Keratinocyte (primary cell): ENCODE measurements at regions not wholly inside any gene's neighbourhood (a gene's known extent, or its start where the extent isn't known, plus 50 kb on each side); places are given as distances from the start of the nearest gene placed in this dataset.

Experiments used
- DNase-seq: peaks from one replicate; pipeline ENCODE4 v3.0.0-alpha.2; 2011; ENCODE audit warnings: low read depth, missing footprints, low spot score
- FAIRE-seq: peaks from 2 replicates; lab custom pipeline; 2011; peaks lifted over from hg19 to GRCh38; lab: Jason Lieb, UNC
- H2AFZ ChIP-seq: 2 replicates; pipeline ENCODE4 v1.6.0; 2012; ENCODE audit warnings: low read length, control low read depth, inconsistent platforms; ENCODE audit not compliant: control insufficient read depth
- H3K27ac ChIP-seq: 2 replicates; pipeline ENCODE4 v1.5.1; 2011; ENCODE audit warnings: low read length; ENCODE audit not compliant: control insufficient read depth, insufficient read depth
- H3K27me3 ChIP-seq: 3 replicates; pipeline ENCODE4 v1.6.0; 2011; ENCODE audit warnings: low read length; ENCODE audit not compliant: control insufficient read depth, insufficient read depth; ENCODE audit errors: extremely low read depth
- H3K36me3 ChIP-seq, 2 experiments: 2 replicates in 1 of 2; 3 replicates in 1 of 2; pipeline ENCODE4 v1.5.1; 2011; ENCODE audit warnings: low read length in 2 of 2, mild to moderate bottlenecking in 1 of 2; ENCODE audit not compliant: control insufficient read depth in 2 of 2, insufficient read depth in 2 of 2; ENCODE audit errors: extremely low read depth in 1 of 2
- H3K4me1 ChIP-seq: 3 replicates; pipeline ENCODE4 v1.5.1; 2011; ENCODE audit warnings: low read length; ENCODE audit not compliant: control insufficient read depth, insufficient read depth; ENCODE audit errors: extremely low read depth
- H3K4me2 ChIP-seq: 3 replicates; pipeline ENCODE4 v1.6.0; 2011; ENCODE audit warnings: low read depth, low read length; ENCODE audit not compliant: control insufficient read depth, insufficient read depth; ENCODE audit errors: extremely low read depth
- H3K4me3 ChIP-seq, 3 experiments: fragments of 200-600 bp in 1 of 3; sonication (generic) in 1 of 3; 2 replicates in 2 of 3; 3 replicates in 1 of 3; pipeline ENCODE4 v1.5.1; 2011 to 2016; ENCODE audit warnings: low read length in 3 of 3, mild to moderate bottlenecking in 3 of 3, control low read depth in 2 of 3, inconsistent platforms in 1 of 3, low read depth in 1 of 3, mixed read lengths in 1 of 3, mixed run types in 1 of 3, moderate library complexity in 1 of 3; ENCODE audit not compliant: control insufficient read depth in 2 of 3, insufficient read depth in 2 of 3; ENCODE audit errors: extremely low read depth in 1 of 3
- H3K79me2 ChIP-seq: 2 replicates; pipeline ENCODE4 v1.6.0; 2012; ENCODE audit warnings: low read length; ENCODE audit not compliant: control insufficient read depth, insufficient read depth
- H3K9ac ChIP-seq: 3 replicates; pipeline ENCODE4 v1.6.0; 2011; ENCODE audit warnings: low read length; ENCODE audit not compliant: control insufficient read depth, insufficient read depth; ENCODE audit errors: extremely low read depth
- H3K9me1 ChIP-seq: 3 replicates; pipeline ENCODE4 v1.6.0; 2011; ENCODE audit warnings: low read length; ENCODE audit not compliant: control insufficient read depth, insufficient read depth; ENCODE audit errors: extremely low read depth
- H3K9me3 ChIP-seq: 2 replicates; pipeline ENCODE4 v1.5.1; 2012; ENCODE audit warnings: low read depth, low read length; ENCODE audit not compliant: control insufficient read depth
- H4K20me1 ChIP-seq: 3 replicates; pipeline ENCODE4 v1.6.0; 2011; ENCODE audit warnings: low read length; ENCODE audit not compliant: control insufficient read depth, insufficient read depth; ENCODE audit errors: extremely low read depth
- EZH2 ChIP-seq: IDR thresholded peaks from one replicate; pipeline ENCODE4 v1.6.1; 2012; ENCODE audit warnings: inconsistent platforms, mild to moderate bottlenecking, low read length, moderate library complexity
- dilution Hi-C: fragments of 300-500 bp; cut with MboI; formaldehyde crosslinking; loops from one replicate; pipeline ENCODE4 v1.7.0; 2020; ENCODE audit warnings: low sequenced_read_pairs; ENCODE audit not compliant: extremely low pct_ligation_motif_present
- TF ChIP-seq, protein P1 (sequence below), 3 experiments: IDR thresholded peaks in 1 of 3; conservative IDR thresholded peaks in 1 of 3; optimal IDR thresholded peaks in 1 of 3; 2 replicates in 2 of 3; 3 replicates in 1 of 3; pipeline versions ENCODE3 to v1.5.1; 2011; ENCODE audit warnings: low read length in 3 of 3, mild to moderate bottlenecking in 3 of 3, moderate library complexity in 2 of 3, control low read depth in 1 of 3, inconsistent platforms in 1 of 3; ENCODE audit not compliant: insufficient read depth in 2 of 3; ENCODE audit errors: extremely low read depth in 1 of 3

DNA sequence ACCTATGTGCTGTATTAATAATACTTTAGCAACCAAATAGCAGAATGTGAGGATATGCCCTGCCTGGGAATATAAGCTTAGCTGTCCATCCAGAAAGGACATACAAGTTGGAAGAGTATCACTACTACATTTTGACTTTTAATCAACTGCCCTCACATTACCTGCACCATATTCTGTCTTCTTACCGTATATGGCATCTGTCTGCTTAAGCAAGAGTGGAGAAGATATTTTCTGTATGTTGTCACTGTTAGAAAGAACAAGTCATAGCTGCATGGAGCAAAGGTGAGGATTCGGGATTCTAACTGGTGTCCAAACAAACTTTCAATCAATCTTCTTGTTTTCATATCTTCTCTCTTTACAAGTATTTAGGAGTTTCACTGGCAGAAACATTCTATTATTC is 929.5 kb upstream of the ROBO1 start:
- no peak for FAIRE-seq
- TF ChIP-seq, protein P1, sequence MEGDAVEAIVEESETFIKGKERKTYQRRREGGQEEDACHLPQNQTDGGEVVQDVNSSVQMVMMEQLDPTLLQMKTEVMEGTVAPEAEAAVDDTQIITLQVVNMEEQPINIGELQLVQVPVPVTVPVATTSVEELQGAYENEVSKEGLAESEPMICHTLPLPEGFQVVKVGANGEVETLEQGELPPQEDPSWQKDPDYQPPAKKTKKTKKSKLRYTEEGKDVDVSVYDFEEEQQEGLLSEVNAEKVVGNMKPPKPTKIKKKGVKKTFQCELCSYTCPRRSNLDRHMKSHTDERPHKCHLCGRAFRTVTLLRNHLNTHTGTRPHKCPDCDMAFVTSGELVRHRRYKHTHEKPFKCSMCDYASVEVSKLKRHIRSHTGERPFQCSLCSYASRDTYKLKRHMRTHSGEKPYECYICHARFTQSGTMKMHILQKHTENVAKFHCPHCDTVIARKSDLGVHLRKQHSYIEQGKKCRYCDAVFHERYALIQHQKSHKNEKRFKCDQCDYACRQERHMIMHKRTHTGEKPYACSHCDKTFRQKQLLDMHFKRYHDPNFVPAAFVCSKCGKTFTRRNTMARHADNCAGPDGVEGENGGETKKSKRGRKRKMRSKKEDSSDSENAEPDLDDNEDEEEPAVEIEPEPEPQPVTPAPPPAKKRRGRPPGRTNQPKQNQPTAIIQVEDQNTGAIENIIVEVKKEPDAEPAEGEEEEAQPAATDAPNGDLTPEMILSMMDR (optimal IDR thresholded peaks at IDR 0.05 in 1 of 3, IDR thresholded peaks at IDR 0.05 in 1 of 3, conservative IDR thresholded peaks at IDR 0.05 in 1 of 3; ENCODE audit: extremely low read depth in 1 of 3, insufficient read depth in 2 of 3, low read length in 3 of 3) = no peak
- no peak for TF ChIP-seq EZH2

DNA sequence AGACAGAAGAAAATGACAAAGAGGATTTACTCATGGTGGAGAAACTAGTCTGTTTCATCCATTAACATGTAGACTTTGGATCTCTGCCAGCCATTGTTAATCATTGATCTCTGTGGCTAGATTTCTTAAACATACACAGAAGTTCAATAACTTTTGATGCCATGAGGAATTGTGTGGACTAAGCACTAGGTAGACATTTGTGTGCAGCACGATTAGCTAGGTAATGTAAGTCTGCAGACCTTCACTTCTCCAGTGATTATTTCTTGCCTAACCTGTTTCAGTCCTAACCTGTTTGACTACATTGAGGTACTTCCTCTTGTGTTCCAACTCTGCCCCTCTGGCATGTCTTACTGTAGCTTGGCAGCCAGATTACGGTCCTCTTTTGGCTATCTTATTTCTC is 928.5 kb upstream of the ROBO1 start:
- H3K27ac ChIP-seq = no peak overlapping the region
- H3K9ac ChIP-seq = no peak overlapping the region
- TF ChIP-seq, protein P1 (optimal IDR thresholded peaks at IDR 0.05 in 1 of 3, IDR thresholded peaks at IDR 0.05 in 1 of 3, conservative IDR thresholded peaks at IDR 0.05 in 1 of 3; ENCODE audit: extremely low read depth in 1 of 3, insufficient read depth in 2 of 3, low read length in 3 of 3) = no peak
- no peak for TF ChIP-seq EZH2
- no peak overlapping the region for H2AFZ ChIP-seq
- no peak overlapping the region for H3K4me3 ChIP-seq
- H3K36me3 ChIP-seq = no peaks in the 10 kb centered on the region
- H3K9me3 ChIP-seq = no peaks in the 10 kb centered on the region
- H3K9me1 ChIP-seq = no peaks in the 10 kb centered on the region
- H4K20me1 ChIP-seq = no peaks in the 10 kb centered on the region
- dilution Hi-C loops = no loop called here
- no peaks in the 10 kb centered on the region for H3K27me3 ChIP-seq
- no peaks in the 10 kb centered on the region for H3K79me2 ChIP-seq
- no peak for DNase-seq
- H3K4me1 ChIP-seq = peaks cover 4% of the 10 kb centered on the region
- no peak overlapping the region for H3K4me2 ChIP-seq
- peak; percentile 26 for FAIRE-seq

More for the DNA sequence above, 929.5 kb upstream of the ROBO1 start:
- Histone ChIP-seq H2AFZ (no peak overlapping the region), H3K4me2 (no peak overlapping the region), H3K79me2 (no peaks in the 10 kb centered on the region), H3K27me3 (no peaks in the 10 kb centered on the region), H3K4me1 (peaks cover 4% of the 10 kb centered on the region), H3K9ac (no peak overlapping the region), H3K36me3 (no peaks in the 10 kb centered on the region), H3K4me3 (no peak overlapping the region), H3K27ac (no peak overlapping the region), H3K9me3 (no peaks in the 10 kb centered on the region), H4K20me1 (no peaks in the 10 kb centered on the region), H3K9me1 (no peaks in the 10 kb centered on the region)
- no peak for DNase-seq
- dilution Hi-C loops = no loop called here
